Upper lobe of left lung (tissue), 6 donors: ENCODE measurements at regions not wholly inside any gene's neighbourhood (a gene's known extent, or its start where the extent isn't known, plus 50 kb on each side); places are given as distances from the start of the nearest gene placed in this dataset.

Experiments
- ATAC-seq, 2 donors: fragments of 200-7000 bp; cut with Tn5 transposase; one replicate each; pipeline ENCODE4 v1.9.1; 2022; ENCODE audit warnings: mild to moderate bottlenecking in 2 of 2, moderate library complexity in 2 of 2; ENCODE audit not compliant: low FRiP score in 2 of 2
- DNase-seq, 2 donors: peaks; one replicate each; pipeline ENCODE4 v3.0.0-alpha.2; 2019 to 2020
- H3K27ac ChIP-seq, 4 donors: fragments of 200-600 bp; sonication (generic); one replicate each; pipeline ENCODE4 v1.5.1; 2016 to 2019
- H3K27me3 ChIP-seq, 4 donors: fragments of 200-600 bp; sonication (generic); one replicate each; pipeline ENCODE4 v1.5.1; 2017 to 2019
- H3K36me3 ChIP-seq, 4 donors: fragments of 200-600 bp; sonication (generic); one replicate each; pipeline ENCODE4 v1.5.1; 2016 to 2019
- H3K4me1 ChIP-seq, 4 donors: fragments of 200-600 bp; sonication (generic); one replicate each; pipeline ENCODE4 v1.5.1; 2018 to 2019
- H3K4me3 ChIP-seq, 4 donors: fragments of 200-600 bp; sonication (generic); one replicate each; pipeline ENCODE4 v1.5.1; 2017 to 2019; ENCODE audit warnings: mild to moderate bottlenecking in 2 of 4, moderate library complexity in 1 of 4
- H3K9me3 ChIP-seq, 4 donors: fragments of 200-600 bp; sonication (generic); one replicate each; pipeline ENCODE4 v1.5.1; 2018 to 2019
- EP300 ChIP-seq, 4 donors: sonication (generic); formaldehyde crosslinking; IDR thresholded peaks; one replicate each; pipeline ENCODE4 v1.5.1; 2017; ENCODE audit warnings: antibody characterized with exemption in 4 of 4, control low read depth in 2 of 4
- POLR2A ChIP-seq, 4 donors: fragments of 450-650 bp; IDR thresholded peaks; one replicate each; pipeline ENCODE4 v1.5.1; 2016 to 2017; ENCODE audit warnings: antibody characterized with exemption in 4 of 4, mild to moderate bottlenecking in 2 of 4
- POLR2AphosphoS5 ChIP-seq, 2 donors: sonication (generic); formaldehyde crosslinking; IDR thresholded peaks; one replicate each; pipeline ENCODE4 v1.5.1; 2017; ENCODE audit warnings: antibody characterized with exemption in 2 of 2
- WGBS, 2 donors: methylation state at CpG; one replicate each; pipeline ENCODE4 v1.1.5; 2017 to 2018; 5-methylcytosine and 5-hydroxymethylcytosine counted together
- TF ChIP-seq, protein P1 (sequence below), 6 experiments: fragments of 450-650 bp in 4 of 6; fragments of 200-600 bp in 2 of 6; sonication (generic) in 2 of 6; IDR thresholded peaks; one replicate each; pipeline ENCODE4 v1.5.1; 2016 to 2019; ENCODE audit warnings: antibody characterized with exemption in 6 of 6
- donor health status: DM: no; HTN: no; CAD: no; lungs with moderate emphysema.
- donor health status: DM: no; HTN: yes; CAD: no; lungs with severe emphysema.

DNA sequence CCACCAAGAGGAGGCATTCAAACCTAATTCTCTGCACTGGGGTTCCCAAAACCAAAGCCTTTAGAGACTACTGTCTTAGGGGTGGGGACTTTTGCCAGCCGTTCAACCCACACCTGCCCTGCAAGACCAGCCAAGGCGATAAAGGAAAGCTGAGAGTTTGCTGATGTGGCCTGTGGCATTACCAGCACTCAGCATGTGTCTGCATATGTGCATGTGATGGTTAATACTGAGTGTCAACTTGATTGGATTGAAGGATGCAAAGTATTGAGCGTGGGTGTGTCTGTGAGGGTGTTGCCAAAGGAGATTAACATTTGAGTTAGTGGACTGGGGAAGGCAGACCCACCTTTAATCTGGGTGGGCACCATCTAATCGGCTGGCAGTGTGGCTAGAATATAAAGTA lies 474.2 kb downstream of the MED10 start:
- Histone ChIP-seq H3K27ac (no peak overlapping the region), H3K9me3 (no peaks in the 10 kb centered on the region), H3K27me3 (no peaks in the 10 kb centered on the region), H3K36me3 (no peaks in the 10 kb centered on the region), H3K4me1 (no peaks in the 10 kb centered on the region), H3K4me3 (no peak overlapping the region)
- 78 to 89% methylated on average over 4 of the region's 4 CpGs for WGBS, 2 donors
- ATAC-seq (no peak), DNase-seq (no peak)
- TF ChIP-seq POLR2A (IDR thresholded peaks at IDR 0.05): no peak
- no peak for TF ChIP-seq POLR2AphosphoS5 (IDR thresholded peaks at IDR 0.05)

DNA sequence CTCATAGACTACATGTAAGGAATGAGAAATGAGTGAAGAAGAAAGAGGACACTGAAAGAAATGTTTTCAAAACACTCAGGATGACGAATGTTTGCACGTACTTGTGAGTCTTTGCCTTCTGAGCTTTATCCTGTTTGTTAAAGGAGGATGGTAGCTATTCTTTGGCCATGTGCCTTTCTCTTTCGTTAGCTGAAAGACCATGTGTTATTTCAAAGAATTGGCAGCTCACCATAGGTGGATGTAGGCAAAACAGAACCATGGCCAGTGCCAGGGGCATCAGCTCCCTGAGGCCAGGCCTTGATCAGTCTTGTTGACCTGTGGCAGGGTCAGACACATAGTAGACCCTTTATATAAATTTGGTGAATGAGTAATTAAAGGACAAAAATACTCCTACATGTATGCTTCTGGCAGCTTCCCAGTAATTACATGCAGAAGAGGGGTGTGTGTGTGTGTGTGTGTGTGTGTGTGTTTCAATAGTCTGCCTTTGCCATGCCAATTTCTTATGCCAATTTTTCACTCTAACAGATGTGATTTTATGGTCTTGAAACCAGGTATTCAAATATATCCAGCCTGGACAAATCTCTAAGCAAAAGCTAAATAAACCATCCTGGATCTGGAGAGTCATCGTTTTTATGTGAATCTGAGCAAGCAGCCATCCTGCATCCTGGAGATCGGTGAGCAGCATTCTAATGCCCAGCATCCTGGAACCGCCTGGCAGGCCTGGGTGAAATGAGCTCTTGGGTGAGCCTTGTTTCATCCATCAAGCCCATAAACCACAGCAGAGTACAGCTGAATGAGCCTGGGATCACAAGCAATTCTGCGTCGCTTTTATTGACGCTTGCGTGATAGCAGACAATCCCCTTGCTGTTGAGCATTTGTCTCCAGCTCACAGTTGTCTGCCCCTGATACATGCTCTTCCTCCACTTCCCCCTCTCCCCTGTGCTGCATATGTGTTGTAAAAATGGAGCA lies 475.4 kb downstream of the MED10 start:
- no peaks in the 10 kb centered on the region for H3K4me1 ChIP-seq
- DNase-seq (no peak), ATAC-seq (no peak)
- WGBS, 2 donors: 86 to 87% methylated on average over 9 to 10 of the region's 10 CpGs
- H3K9me3 ChIP-seq: no peaks in the 10 kb centered on the region
- H3K27me3 ChIP-seq: no peaks in the 10 kb centered on the region
- no peak overlapping the region for H3K27ac ChIP-seq
- H3K4me3 ChIP-seq: no peak overlapping the region
- no peak for TF ChIP-seq POLR2AphosphoS5 (IDR thresholded peaks at IDR 0.05)
- TF ChIP-seq POLR2A (IDR thresholded peaks at IDR 0.05): no peak
- TF ChIP-seq, protein P1, sequence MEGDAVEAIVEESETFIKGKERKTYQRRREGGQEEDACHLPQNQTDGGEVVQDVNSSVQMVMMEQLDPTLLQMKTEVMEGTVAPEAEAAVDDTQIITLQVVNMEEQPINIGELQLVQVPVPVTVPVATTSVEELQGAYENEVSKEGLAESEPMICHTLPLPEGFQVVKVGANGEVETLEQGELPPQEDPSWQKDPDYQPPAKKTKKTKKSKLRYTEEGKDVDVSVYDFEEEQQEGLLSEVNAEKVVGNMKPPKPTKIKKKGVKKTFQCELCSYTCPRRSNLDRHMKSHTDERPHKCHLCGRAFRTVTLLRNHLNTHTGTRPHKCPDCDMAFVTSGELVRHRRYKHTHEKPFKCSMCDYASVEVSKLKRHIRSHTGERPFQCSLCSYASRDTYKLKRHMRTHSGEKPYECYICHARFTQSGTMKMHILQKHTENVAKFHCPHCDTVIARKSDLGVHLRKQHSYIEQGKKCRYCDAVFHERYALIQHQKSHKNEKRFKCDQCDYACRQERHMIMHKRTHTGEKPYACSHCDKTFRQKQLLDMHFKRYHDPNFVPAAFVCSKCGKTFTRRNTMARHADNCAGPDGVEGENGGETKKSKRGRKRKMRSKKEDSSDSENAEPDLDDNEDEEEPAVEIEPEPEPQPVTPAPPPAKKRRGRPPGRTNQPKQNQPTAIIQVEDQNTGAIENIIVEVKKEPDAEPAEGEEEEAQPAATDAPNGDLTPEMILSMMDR (IDR thresholded peaks at IDR 0.05): no peak
- no peak for TF ChIP-seq EP300 (IDR thresholded peaks at IDR 0.05)
- no peaks in the 10 kb centered on the region for H3K36me3 ChIP-seq

DNA sequence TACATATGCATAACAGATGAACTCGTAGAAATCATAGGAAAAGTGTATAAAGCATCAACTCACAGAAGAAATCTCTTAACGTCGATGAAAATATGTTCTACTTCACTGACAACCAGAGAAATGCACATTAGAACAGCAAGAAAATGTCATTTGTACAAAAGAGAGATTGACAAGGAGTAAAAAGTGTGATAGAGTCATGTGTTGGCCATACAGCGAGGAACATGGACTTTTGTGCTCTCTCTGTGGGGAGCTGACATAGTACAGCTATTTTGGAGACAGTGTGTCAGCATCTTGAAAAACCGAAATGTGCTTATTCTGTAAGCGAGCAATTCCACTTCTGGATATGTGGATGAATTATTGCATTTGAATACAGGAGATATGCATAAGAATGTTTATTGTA lies 477.9 kb downstream of the ICE1 start:
- Histone ChIP-seq H3K36me3 (no peaks in the 10 kb centered on the region), H3K4me3 (no peak overlapping the region), H3K4me1 (no peaks in the 10 kb centered on the region), H3K27me3 (no peaks in the 10 kb centered on the region), H3K9me3 (no peaks in the 10 kb centered on the region), H3K27ac (no peak overlapping the region)
- ATAC-seq (no peak), DNase-seq (no peak)
- 87 to 89% methylated on average over 6 of the region's 6 CpGs for WGBS, 2 donors
- TF ChIP-seq, protein P1 (IDR thresholded peaks at IDR 0.05): no peak
- TF ChIP-seq POLR2AphosphoS5 (IDR thresholded peaks at IDR 0.05) (no peak), POLR2A (IDR thresholded peaks at IDR 0.05) (no peak), EP300 (IDR thresholded peaks at IDR 0.05) (no peak)

DNA sequence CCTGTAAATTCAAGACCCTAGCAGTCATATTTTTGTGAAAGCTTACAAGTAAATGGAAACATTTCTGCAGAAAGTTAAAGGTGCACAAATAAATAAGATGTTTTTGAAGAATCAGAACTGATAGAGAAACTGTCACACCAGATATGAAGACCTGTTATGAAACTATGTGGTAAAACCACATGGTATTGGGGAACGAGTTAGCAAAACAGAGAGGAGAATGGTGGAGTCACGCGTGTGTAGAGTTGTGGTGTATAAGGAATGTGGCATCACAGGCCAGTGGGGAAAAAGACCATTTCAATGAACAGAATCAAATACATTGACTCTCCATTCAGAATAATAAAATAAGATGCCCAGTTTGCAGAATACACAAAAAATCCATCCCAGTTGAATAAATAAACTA lies 477.2 kb downstream of the ICE1 start:
- no peak for TF ChIP-seq EP300 (IDR thresholded peaks at IDR 0.05)
- TF ChIP-seq POLR2A (IDR thresholded peaks at IDR 0.05): no peak
- no peak for TF ChIP-seq POLR2AphosphoS5 (IDR thresholded peaks at IDR 0.05)
- TF ChIP-seq, protein P1 (IDR thresholded peaks at IDR 0.05): no peak
- H3K36me3 ChIP-seq: no peaks in the 10 kb centered on the region
- no peak overlapping the region for H3K27ac ChIP-seq
- no peaks in the 10 kb centered on the region for H3K9me3 ChIP-seq
- DNase-seq (no peak), ATAC-seq (no peak)
- no peaks in the 10 kb centered on the region for H3K27me3 ChIP-seq
- no peaks in the 10 kb centered on the region for H3K4me1 ChIP-seq
- H3K4me3 ChIP-seq: no peak overlapping the region
- WGBS, 2 donors: 82 to 85% methylated on average over 3 of the region's 3 CpGs

DNA sequence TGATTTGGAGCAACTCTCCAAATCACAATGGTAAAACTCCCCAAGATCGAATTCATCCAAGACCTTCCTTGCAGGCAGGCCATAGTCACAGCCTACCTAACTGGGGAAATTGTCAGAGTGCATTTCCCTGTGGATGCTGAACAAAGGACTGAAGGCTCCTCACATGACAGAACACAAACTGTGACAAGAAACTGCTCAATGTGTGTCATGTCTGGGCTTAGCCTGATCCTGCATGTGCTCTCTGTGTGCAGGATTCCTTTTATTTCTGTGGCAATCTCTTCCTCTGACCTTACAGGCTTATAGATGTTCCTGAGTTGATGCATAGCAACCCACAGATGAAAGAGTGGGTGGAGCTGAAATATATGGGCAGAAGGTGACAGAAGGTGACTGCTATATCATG lies 465.8 kb downstream of the ICE1 start:
- H3K4me1 ChIP-seq: peaks cover 0 to 7% (median 5%) of the 10 kb centered on the region in 4 donors
- DNase-seq: no peak
- 80 to 100% methylated on average over 1 of the region's 1 CpG for WGBS, 2 donors
- H3K4me3 ChIP-seq: no peak overlapping the region
- no peaks in the 10 kb centered on the region for H3K27me3 ChIP-seq
- TF ChIP-seq POLR2A (IDR thresholded peaks at IDR 0.05) (no peak), POLR2AphosphoS5 (IDR thresholded peaks at IDR 0.05) (no peak), EP300 (IDR thresholded peaks at IDR 0.05) (no peak)
- TF ChIP-seq, protein P1 (IDR thresholded peaks at IDR 0.05): no peak
- ATAC-seq: no peak
- H3K27ac ChIP-seq: no peak overlapping the region
- no peaks in the 10 kb centered on the region for H3K9me3 ChIP-seq
- H3K36me3 ChIP-seq: no peaks in the 10 kb centered on the region
